IMR-90 (cell line): ENCODE measurements at regions not wholly inside any gene's neighbourhood (a gene's known extent, or its start where the extent isn't known, plus 50 kb on each side); places are given as distances from the start of the nearest gene placed in this dataset.

Source experiments
- ATAC-seq: fragments of 200-7000 bp; cut with Tn5 transposase; 2 replicates; pipeline ENCODE4 v1.9.1; 2020; ENCODE audit warnings: low read depth, mild to moderate bottlenecking, moderate library complexity
- BruUV-seq: library from RNA; stranded (reverse); fragments of 400-500 nt; replicated peaks from 2 replicates; lab custom pipeline; 2021; lab: Mats Ljungman, UMichigan
- CTCF ChIA-PET: fragments of 300-600 bp; formaldehyde crosslinking; extraction: SDS; loops from one replicate; lab custom pipeline; 2021; ENCODE audit warnings: antibody characterized with exemption; lab: Yijun Ruan, JAX
- POLR2A ChIA-PET: fragments of 300-600 bp; sonication (Branson Sonifier 250); formaldehyde crosslinking; loops from one replicate; lab custom pipeline; 2022; ENCODE audit warnings: antibody characterized with exemption; ENCODE audit not compliant: unreplicated experiment; lab: Charles Lee
- DNase-seq: peaks from one replicate; pipeline ENCODE4 v3.0.0; 2013
- H2AFZ ChIP-seq: replicated peaks from 2 replicates; pipeline ENCODE3; 2013; ENCODE audit warnings: low read length, mild to moderate bottlenecking; ENCODE audit not compliant: poor library complexity
- H2AK5ac ChIP-seq: 2 replicates; pipeline ENCODE4 v1.6.1; 2013; ENCODE audit warnings: low read depth, low read length, inconsistent platforms
- H2AK9ac ChIP-seq: replicated peaks from 2 replicates; pipeline ENCODE3; 2013; ENCODE audit warnings: mild to moderate bottlenecking, low read depth, low read length, moderate library complexity; ENCODE audit not compliant: poor library complexity
- H2BK120ac ChIP-seq: 2 replicates; pipeline ENCODE4 v1.6.1; 2013; ENCODE audit warnings: low read depth, low read length, inconsistent platforms
- H2BK15ac ChIP-seq: 3 replicates; pipeline ENCODE4 v1.6.1; 2013; ENCODE audit warnings: low read depth, low read length, inconsistent platforms
- H2BK20ac ChIP-seq: 2 replicates; pipeline ENCODE4 v1.6.1; 2013; ENCODE audit warnings: low read depth, mild to moderate bottlenecking, inconsistent platforms, low read length, moderate library complexity
- H2BK5ac ChIP-seq: 2 replicates; pipeline ENCODE4 v1.6.1; 2013; ENCODE audit warnings: mild to moderate bottlenecking, low read depth, low read length, inconsistent platforms; ENCODE audit not compliant: poor library complexity, severe bottlenecking
- H3K14ac ChIP-seq: replicated peaks from 2 replicates; pipeline ENCODE4 v1.6.1; 2013; ENCODE audit warnings: low read depth, low read length, inconsistent platforms
- H3K18ac ChIP-seq: 2 replicates; pipeline ENCODE4 v1.6.1; 2013; ENCODE audit warnings: low read depth, low read length, control low read depth
- H3K23ac ChIP-seq: 2 replicates; pipeline ENCODE4 v1.6.1; 2013; ENCODE audit warnings: low read depth, low read length, inconsistent platforms
- H3K27ac ChIP-seq: 2 replicates; pipeline ENCODE4 v1.5.1; 2013; ENCODE audit warnings: mild to moderate bottlenecking, control low read depth, low read length; ENCODE audit not compliant: insufficient read depth
- H3K27me3 ChIP-seq: 2 replicates; pipeline ENCODE4 v1.6.1; 2013; ENCODE audit warnings: low read length; ENCODE audit not compliant: control insufficient read depth, insufficient read depth
- H3K36me3 ChIP-seq: 2 replicates; pipeline ENCODE4 v1.6.1; 2013; ENCODE audit warnings: low read length, mixed read lengths; ENCODE audit not compliant: control insufficient read depth, insufficient read depth
- H3K4ac ChIP-seq: 2 replicates; pipeline ENCODE4 v1.6.1; 2013; ENCODE audit warnings: low read depth, low read length, inconsistent platforms
- H3K4me1 ChIP-seq: 2 replicates; pipeline ENCODE4 v1.6.1; 2013; ENCODE audit warnings: low read length, mixed read lengths; ENCODE audit not compliant: control insufficient read depth, insufficient read depth
- H3K4me2 ChIP-seq: 2 replicates; pipeline ENCODE4 v1.6.1; 2013; ENCODE audit warnings: low read depth, mild to moderate bottlenecking, control low read depth, low read length, moderate library complexity
- H3K4me3 ChIP-seq: 2 replicates; pipeline ENCODE4 v1.5.1; 2013; ENCODE audit warnings: low read depth, mild to moderate bottlenecking, control low read depth, low read length, moderate library complexity; ENCODE audit not compliant: insufficient read depth
- H3K56ac ChIP-seq: 2 replicates; pipeline ENCODE4 v1.6.1; 2013; ENCODE audit warnings: low read length, inconsistent platforms; ENCODE audit not compliant: insufficient read depth; ENCODE audit errors: extremely low read depth
- H3K79me1 ChIP-seq, 2 experiments: 2 replicates each; pipeline ENCODE4 v1.6.1; 2013; ENCODE audit warnings: low read length in 2 of 2, inconsistent platforms in 1 of 2, low read depth in 1 of 2
- H3K9ac ChIP-seq: 2 replicates; pipeline ENCODE4 v1.6.1; 2013; ENCODE audit warnings: low read depth, low read length, control low read depth
- H3K9me1 ChIP-seq: 2 replicates; pipeline ENCODE4 v1.6.1; 2013; ENCODE audit warnings: low read length, inconsistent platforms; ENCODE audit not compliant: insufficient read depth
- H3K9me3 ChIP-seq: 2 replicates; pipeline ENCODE4 v1.6.1; 2013; ENCODE audit warnings: low read length; ENCODE audit not compliant: control insufficient read depth, insufficient read depth
- H4K20me1 ChIP-seq: 2 replicates; pipeline ENCODE4 v1.6.1; 2013; ENCODE audit warnings: low read length, inconsistent platforms; ENCODE audit not compliant: insufficient read depth
- H4K5ac ChIP-seq: 2 replicates; pipeline ENCODE4 v1.6.1; 2013; ENCODE audit warnings: mild to moderate bottlenecking, low read depth, low read length, control low read depth
- H4K8ac ChIP-seq, 2 experiments: 2 replicates each; pipeline ENCODE4 v1.6.1; 2013; ENCODE audit warnings: low read depth in 2 of 2, low read length in 2 of 2, control low read depth in 1 of 2, inconsistent platforms in 1 of 2
- H4K91ac ChIP-seq: 2 replicates; pipeline ENCODE4 v1.6.1; 2013; ENCODE audit warnings: low read depth, low read length, inconsistent platforms; ENCODE audit not compliant: insufficient read depth
- BHLHE40 ChIP-seq: fragments of 150-350 bp; IDR thresholded peaks from 2 replicates; pipeline ENCODE4 v1.6.1; 2016; ENCODE audit warnings: mild to moderate bottlenecking, low read depth, low read length
- CEBPB ChIP-seq: IDR thresholded peaks from 2 replicates; pipeline ENCODE4 v1.6.1; 2012; ENCODE audit warnings: low read depth, low read length, improper control_type of control experiment
- CHD1 ChIP-seq: IDR thresholded peaks from 2 replicates; pipeline ENCODE4 v1.6.1; 2012; ENCODE audit warnings: low read depth, low read length, improper control_type of control experiment
- FOS ChIP-seq: fragments of 150-350 bp; IDR thresholded peaks from 2 replicates; pipeline ENCODE4 v1.6.1; 2016; ENCODE audit warnings: low read depth, low read length
- MAFK ChIP-seq: IDR thresholded peaks from 2 replicates; pipeline ENCODE4 v1.6.1; 2012; ENCODE audit warnings: low read depth, low read length, improper control_type of control experiment
- MAZ ChIP-seq: IDR thresholded peaks from 2 replicates; pipeline ENCODE4 v1.6.1; 2012; ENCODE audit warnings: low read depth, mild to moderate bottlenecking, low read length, improper control_type of control experiment, moderate library complexity, borderline replicate concordance
- MXI1 ChIP-seq: IDR thresholded peaks from 2 replicates; pipeline ENCODE4 v1.6.1; 2012; ENCODE audit warnings: low read depth, mild to moderate bottlenecking, low read length, moderate library complexity, borderline replicate concordance
- NFE2L2 ChIP-seq: fragments of 150-350 bp; IDR thresholded peaks from 2 replicates; pipeline ENCODE4 v1.6.1; 2016; ENCODE audit warnings: low read depth, mild to moderate bottlenecking, low read length
- POLR2A ChIP-seq: IDR thresholded peaks from 2 replicates; pipeline ENCODE4 v1.6.1; 2012; ENCODE audit warnings: mild to moderate bottlenecking, low read depth, low read length
- RAD21 ChIP-seq: IDR thresholded peaks from 2 replicates; pipeline ENCODE4 v1.6.1; 2012; ENCODE audit warnings: low read length, improper control_type of control experiment
- RCOR1 ChIP-seq: IDR thresholded peaks from 2 replicates; pipeline ENCODE4 v1.6.1; 2012; ENCODE audit warnings: mild to moderate bottlenecking, low read length, improper control_type of control experiment; ENCODE audit not compliant: insufficient replicate concordance
- RFX5 ChIP-seq: IDR thresholded peaks from 2 replicates; pipeline ENCODE4 v1.8.0; 2012; ENCODE audit warnings: low read depth, mild to moderate bottlenecking, low read length, moderate library complexity
- SMC3 ChIP-seq: fragments of 150-350 bp; IDR thresholded peaks from 2 replicates; pipeline ENCODE4 v1.6.1; 2016; ENCODE audit warnings: low read depth, mild to moderate bottlenecking, antibody characterized with exemption, low read length, moderate library complexity
- WGBS, 2 experiments: methylation state at CpG; one replicate each; pipeline versions ENCODE4 v1.1.5 to v1.1.7; 2013; ENCODE audit warnings: missing lambda C conversion rate in 2 of 2; ENCODE audit not compliant: insufficient read length in 1 of 2; ENCODE audit errors: extremely low coverage in 2 of 2; 5-methylcytosine and 5-hydroxymethylcytosine counted together
- dilution Hi-C: fragments of 300-500 bp; cut with HindIII; formaldehyde crosslinking; loops from one replicate; pipeline ENCODE4 v1.14.3; 2018; ENCODE audit warnings: low sequenced_read_pairs; ENCODE audit not compliant: unreplicated experiment
- in situ Hi-C: fragments of 300-500 bp; cut with MboI; formaldehyde crosslinking; loops from 3 replicates; pipeline ENCODE4 v1.14.3; 2019; ENCODE audit warnings: low sequenced_read_pairs, inconsistent platforms, mixed read lengths
- intact Hi-C: fragments of 100-400 bp; cut with micrococcal nuclease; formaldehyde crosslinking; loops from 2 replicates; pipeline ENCODE4 v1.10.0; 2022
- TF ChIP-seq, protein P1 (sequence below): fragments of 150-350 bp; IDR thresholded peaks from 2 replicates; pipeline ENCODE4 v1.6.1; 2016; ENCODE audit warnings: low read depth, mild to moderate bottlenecking, low read length, moderate library complexity, borderline replicate concordance
- TF ChIP-seq, protein P2 (sequence below): fragments of 150-350 bp; IDR thresholded peaks from 2 replicates; pipeline ENCODE4 v1.6.1; 2017; ENCODE audit warnings: mild to moderate bottlenecking, antibody characterized with exemption, low read length, low read depth
- TF ChIP-seq, protein P3 (sequence below): conservative IDR thresholded peaks from 2 replicates; pipeline ENCODE4 v1.5.1; 2012; ENCODE audit warnings: mild to moderate bottlenecking, low read depth, low read length, improper control_type of control experiment

DNA sequence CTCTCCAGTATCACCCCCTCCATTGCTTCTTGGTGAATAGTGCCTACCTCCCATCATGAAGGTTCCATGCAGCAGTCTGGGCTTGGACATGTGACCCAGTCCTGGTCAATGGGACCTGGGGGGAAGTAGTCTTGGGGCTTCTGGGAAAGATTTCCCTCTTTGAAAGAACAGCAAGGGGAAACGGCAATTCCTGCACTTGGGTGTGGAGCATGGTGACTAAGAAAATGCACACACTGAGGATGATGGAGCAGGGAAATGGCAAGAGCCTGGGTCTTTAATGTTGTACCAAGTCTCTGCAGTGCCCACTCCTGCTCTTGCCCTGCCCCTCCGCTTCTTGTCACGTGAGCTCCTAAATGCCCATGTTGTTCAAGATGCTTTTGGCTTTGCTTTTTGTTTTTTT, 131.4 kb upstream of the SIX2 start:
- Histone ChIP-seq H3K27me3 (peaks cover 64% of the 10 kb centered on the region), H2BK20ac (no peak overlapping the region), H2BK15ac (no peak overlapping the region), H3K4me3 (no peak overlapping the region), H3K79me1 (no peaks in the 10 kb centered on the region), H3K9me3 (no peaks in the 10 kb centered on the region), H3K9ac (no peak overlapping the region), H3K56ac (no peak overlapping the region), H3K23ac (no peak overlapping the region), H2AK5ac (no peak overlapping the region), H3K36me3 (no peaks in the 10 kb centered on the region), H4K20me1 (no peaks in the 10 kb centered on the region), H4K8ac (no peak overlapping the region), H3K18ac (no peak overlapping the region), H2AK9ac (no peak overlapping the region), H3K4ac (no peak overlapping the region), H2BK120ac (no peak overlapping the region), H3K4me1 (no peaks in the 10 kb centered on the region), H3K4me2 (no peak overlapping the region), H2BK5ac (no peak overlapping the region), H4K5ac (no peak overlapping the region), H3K14ac (no peak overlapping the region), H3K27ac (no peak overlapping the region), H3K9me1 (no peaks in the 10 kb centered on the region), H4K91ac (no peak overlapping the region), H2AFZ (no peak overlapping the region)
- POLR2A ChIA-PET: interaction anchor here (0.6 kb wide), 1 partner anchor 157 kb away, joined by 3 read pairs; no protein-coding TSS in a partner anchor
- no peak for DNase-seq
- no CpG with 5 or more reads among the region's 3 CpGs for WGBS, 2 experiments
- no peak for TF ChIP-seq RCOR1
- no peak for TF ChIP-seq RAD21
- no peak for TF ChIP-seq CEBPB
- no peak for TF ChIP-seq NFE2L2
- TF ChIP-seq SMC3: no peak
- TF ChIP-seq, protein P1, sequence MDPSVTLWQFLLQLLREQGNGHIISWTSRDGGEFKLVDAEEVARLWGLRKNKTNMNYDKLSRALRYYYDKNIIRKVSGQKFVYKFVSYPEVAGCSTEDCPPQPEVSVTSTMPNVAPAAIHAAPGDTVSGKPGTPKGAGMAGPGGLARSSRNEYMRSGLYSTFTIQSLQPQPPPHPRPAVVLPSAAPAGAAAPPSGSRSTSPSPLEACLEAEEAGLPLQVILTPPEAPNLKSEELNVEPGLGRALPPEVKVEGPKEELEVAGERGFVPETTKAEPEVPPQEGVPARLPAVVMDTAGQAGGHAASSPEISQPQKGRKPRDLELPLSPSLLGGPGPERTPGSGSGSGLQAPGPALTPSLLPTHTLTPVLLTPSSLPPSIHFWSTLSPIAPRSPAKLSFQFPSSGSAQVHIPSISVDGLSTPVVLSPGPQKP: no peak
- no peak for TF ChIP-seq MAZ
- TF ChIP-seq, protein P2, sequence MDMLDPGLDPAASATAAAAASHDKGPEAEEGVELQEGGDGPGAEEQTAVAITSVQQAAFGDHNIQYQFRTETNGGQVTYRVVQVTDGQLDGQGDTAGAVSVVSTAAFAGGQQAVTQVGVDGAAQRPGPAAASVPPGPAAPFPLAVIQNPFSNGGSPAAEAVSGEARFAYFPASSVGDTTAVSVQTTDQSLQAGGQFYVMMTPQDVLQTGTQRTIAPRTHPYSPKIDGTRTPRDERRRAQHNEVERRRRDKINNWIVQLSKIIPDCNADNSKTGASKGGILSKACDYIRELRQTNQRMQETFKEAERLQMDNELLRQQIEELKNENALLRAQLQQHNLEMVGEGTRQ: no peak
- TF ChIP-seq POLR2A: no peak
- TF ChIP-seq BHLHE40: no peak
- TF ChIP-seq RFX5: no peak
- TF ChIP-seq MAFK: no peak
- TF ChIP-seq FOS: no peak
- TF ChIP-seq CHD1: no peak
- TF ChIP-seq, protein P3, sequence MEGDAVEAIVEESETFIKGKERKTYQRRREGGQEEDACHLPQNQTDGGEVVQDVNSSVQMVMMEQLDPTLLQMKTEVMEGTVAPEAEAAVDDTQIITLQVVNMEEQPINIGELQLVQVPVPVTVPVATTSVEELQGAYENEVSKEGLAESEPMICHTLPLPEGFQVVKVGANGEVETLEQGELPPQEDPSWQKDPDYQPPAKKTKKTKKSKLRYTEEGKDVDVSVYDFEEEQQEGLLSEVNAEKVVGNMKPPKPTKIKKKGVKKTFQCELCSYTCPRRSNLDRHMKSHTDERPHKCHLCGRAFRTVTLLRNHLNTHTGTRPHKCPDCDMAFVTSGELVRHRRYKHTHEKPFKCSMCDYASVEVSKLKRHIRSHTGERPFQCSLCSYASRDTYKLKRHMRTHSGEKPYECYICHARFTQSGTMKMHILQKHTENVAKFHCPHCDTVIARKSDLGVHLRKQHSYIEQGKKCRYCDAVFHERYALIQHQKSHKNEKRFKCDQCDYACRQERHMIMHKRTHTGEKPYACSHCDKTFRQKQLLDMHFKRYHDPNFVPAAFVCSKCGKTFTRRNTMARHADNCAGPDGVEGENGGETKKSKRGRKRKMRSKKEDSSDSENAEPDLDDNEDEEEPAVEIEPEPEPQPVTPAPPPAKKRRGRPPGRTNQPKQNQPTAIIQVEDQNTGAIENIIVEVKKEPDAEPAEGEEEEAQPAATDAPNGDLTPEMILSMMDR: no peak
- TF ChIP-seq MXI1: no peak
- intact Hi-C loops: no loop called here
- dilution Hi-C loops: no loop called here
- CTCF ChIA-PET: no interaction called here
- no peak for ATAC-seq
- in situ Hi-C loops: no loop called here
- no TSS peak for BruUV-seq
